Adipocyte (in vitro differentiated cells): ENCODE measurements at regions not wholly inside any gene's neighbourhood (a gene's known extent, or its start where the extent isn't known, plus 50 kb on each side); places are given as distances from the start of the nearest gene placed in this dataset.
A peak's percentile ranks its signal among the peaks of the same experiment; 100 is the strongest.

Source experiments
- DNase-seq: peaks from one replicate; pipeline ENCODE4 v3.0.0-alpha.2; 2015; ENCODE audit warnings: low read depth
- H3K27me3 ChIP-seq: replicated peaks from 2 replicates; pipeline ENCODE4 v1.7.0; 2013; ENCODE audit warnings: mild to moderate bottlenecking, low read length, moderate library complexity; ENCODE audit not compliant: control insufficient read depth, insufficient read depth
- H3K36me3 ChIP-seq: 2 replicates; pipeline ENCODE4 v1.7.0; 2013; ENCODE audit warnings: low read length, mild to moderate bottlenecking, moderate library complexity; ENCODE audit not compliant: control insufficient read depth, insufficient read depth, severe bottlenecking
- H3K4me1 ChIP-seq: 2 replicates; pipeline ENCODE4 v1.7.0; 2013; ENCODE audit warnings: mild to moderate bottlenecking, low read length, moderate library complexity; ENCODE audit not compliant: control insufficient read depth, insufficient read depth
- H3K4me3 ChIP-seq: 2 replicates; pipeline ENCODE4 v1.7.0; 2013; ENCODE audit warnings: mild to moderate bottlenecking, low read length, moderate library complexity
- H3K9ac ChIP-seq: 2 replicates; pipeline ENCODE4 v1.7.0; 2013; ENCODE audit warnings: mild to moderate bottlenecking, low read length, moderate library complexity
- H3K9me3 ChIP-seq: 2 replicates; pipeline ENCODE4 v1.7.0; 2013; ENCODE audit warnings: mild to moderate bottlenecking, low read length, moderate library complexity; ENCODE audit not compliant: control insufficient read depth

DNA sequence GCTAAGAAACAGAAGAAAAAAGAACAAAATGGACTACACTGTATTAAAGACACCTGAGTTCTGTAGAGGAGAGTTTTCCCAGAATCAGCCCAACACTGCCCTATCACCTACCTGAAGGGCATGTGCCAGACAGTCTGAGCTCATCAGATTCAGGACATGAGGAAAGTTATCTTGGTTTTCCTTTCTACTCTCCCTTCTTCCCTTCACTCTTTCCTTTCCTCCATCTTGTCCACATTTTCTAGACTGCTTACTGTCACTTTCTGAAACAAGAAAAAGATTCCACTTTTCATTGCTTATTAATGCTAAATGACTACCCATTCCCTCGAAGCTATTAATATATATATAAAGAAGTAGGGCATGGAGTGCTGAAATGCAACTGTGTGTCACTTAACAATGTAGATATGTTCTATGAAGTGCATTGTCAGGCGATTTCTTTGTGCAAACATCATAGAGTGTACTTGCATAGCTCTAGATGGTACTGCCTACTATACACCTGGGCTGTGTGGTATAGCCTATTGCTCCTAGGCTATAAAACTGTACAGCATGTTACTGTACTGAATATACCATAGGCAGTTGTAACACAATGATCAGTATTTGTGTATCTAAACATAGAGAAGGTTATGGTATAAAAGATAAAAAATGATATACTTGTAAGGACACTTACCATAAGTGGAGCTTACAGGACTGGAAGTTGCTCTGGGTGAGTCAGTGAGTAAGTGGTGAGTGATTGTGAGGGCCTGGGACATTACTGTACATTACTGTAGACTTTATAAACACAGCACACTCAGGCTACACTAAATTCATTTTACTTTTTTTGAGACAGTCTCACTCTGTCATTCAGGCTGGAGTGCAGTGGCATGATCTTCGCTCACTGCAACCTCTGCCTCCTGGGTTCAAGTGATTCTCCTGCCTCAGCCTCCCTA, 145.5 kb upstream of the ITGA6 start:
- peaks cover 2% of the 10 kb centered on the region for H3K9me3 ChIP-seq
- peak; percentile 38 for DNase-seq
- no peaks in the 10 kb centered on the region for H3K36me3 ChIP-seq
- H3K9ac ChIP-seq = no peak overlapping the region
- no peak overlapping the region for H3K4me3 ChIP-seq
- peaks cover 9% of the 10 kb centered on the region for H3K4me1 ChIP-seq
- H3K27me3 ChIP-seq = no peaks in the 10 kb centered on the region

DNA sequence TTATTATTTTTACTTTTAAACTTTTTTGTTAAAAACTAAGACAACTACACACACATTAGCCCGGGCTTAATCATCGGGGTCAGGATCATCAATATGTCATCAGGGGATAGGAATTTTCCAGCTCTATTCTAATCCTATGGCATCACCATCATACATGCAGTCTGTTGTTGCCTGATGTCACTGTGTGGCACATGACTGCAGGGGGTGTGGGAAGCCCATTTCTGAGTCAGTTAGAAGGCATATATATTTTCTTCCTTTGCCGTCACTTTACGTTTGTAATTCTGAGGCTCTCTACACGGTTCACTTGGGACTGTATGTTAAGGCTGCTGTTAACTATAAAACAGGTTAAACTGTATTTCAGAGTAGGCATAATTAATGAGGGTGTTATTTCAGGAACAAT, 144.4 kb upstream of the ITGA6 start:
- Histone ChIP-seq H3K9ac (no peak overlapping the region), H3K9me3 (no peaks in the 10 kb centered on the region), H3K4me1 (peaks cover 9% of the 10 kb centered on the region), H3K36me3 (no peaks in the 10 kb centered on the region), H3K27me3 (no peaks in the 10 kb centered on the region), H3K4me3 (no peak overlapping the region)
- DNase-seq = peak; percentile 66

DNA sequence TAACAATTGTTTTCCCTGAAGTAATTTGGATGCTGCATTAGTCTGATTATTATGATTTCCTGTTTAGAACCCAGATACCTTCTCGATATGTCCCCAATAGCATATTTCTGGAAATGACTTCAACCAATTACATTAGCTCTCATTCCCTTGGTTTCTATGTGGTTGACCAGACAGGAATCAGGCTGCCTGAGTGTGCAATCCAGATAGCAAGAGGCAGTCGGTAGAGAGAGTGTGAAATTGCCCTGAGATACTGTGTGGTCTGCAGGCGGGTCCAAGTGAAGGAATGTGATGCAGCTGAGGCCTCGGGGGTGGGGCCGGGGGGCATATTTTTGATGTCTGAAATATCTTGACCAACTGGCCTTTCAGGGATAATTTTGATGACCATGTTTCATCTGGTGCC, 143.9 kb upstream of the ITGA6 start:
- no peaks in the 10 kb centered on the region for H3K9me3 ChIP-seq
- H3K27me3 ChIP-seq = no peaks in the 10 kb centered on the region
- H3K4me1 ChIP-seq = peaks cover 9% of the 10 kb centered on the region
- DNase-seq = no peak
- no peak overlapping the region for H3K9ac ChIP-seq
- no peak overlapping the region for H3K4me3 ChIP-seq
- H3K36me3 ChIP-seq = no peaks in the 10 kb centered on the region

DNA sequence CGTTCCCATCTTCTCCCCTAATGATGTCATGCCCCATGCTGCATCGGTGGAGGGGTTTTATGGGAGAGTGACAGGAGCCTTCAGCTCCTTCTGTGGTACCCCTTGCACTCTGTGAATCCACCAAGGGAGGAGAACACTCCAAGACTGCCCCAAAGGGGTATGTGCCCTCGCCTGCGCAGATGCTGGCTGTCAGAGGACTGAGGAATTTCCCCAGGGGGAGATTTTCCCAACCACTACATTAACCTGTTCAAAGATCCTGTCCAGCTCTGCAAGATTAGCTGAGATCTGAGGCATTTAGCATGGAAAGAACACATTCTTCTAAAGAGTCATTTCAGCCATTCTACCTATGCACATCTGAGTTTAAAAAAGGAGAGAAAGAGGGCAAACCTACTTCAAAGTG, 143.2 kb upstream of the ITGA6 start:
- DNase-seq = no peak
- Histone ChIP-seq H3K9me3 (no peaks in the 10 kb centered on the region), H3K9ac (no peak overlapping the region), H3K4me1 (peaks cover 9% of the 10 kb centered on the region), H3K36me3 (no peaks in the 10 kb centered on the region), H3K27me3 (no peaks in the 10 kb centered on the region), H3K4me3 (no peak overlapping the region)

DNA sequence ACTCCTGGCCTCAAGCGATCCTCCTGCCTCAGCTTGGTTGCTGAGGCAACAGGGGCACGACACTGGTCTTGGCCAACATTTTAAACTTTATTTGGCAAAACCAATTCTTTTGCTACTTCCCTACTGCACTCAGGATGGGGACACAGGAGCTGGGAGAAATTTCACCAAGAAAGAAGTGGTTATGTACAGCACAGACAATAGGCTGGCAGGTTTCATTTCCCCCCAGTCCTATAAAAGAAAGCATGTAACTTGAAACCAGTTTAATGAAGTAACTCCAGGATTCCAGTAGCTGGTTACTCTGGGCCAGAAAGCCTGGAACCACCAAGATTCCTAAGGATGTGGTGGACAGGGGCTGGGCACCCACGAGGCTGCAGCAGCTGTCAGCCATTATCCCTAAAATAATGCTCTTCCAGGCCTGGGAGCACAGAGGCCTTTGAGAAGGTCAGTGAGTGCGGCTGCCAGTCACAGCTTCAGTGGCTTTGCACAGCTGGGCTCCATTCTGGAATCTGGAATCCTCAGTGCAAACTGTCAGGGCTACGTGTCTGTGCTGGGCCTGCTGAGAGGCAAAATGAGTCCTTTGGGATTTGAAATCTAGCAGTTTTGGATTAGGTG, 142.3 kb upstream of the ITGA6 start:
- H3K4me1 ChIP-seq = peaks cover 9% of the 10 kb centered on the region
- no peak overlapping the region for H3K4me3 ChIP-seq
- peak; percentile 49 for DNase-seq
- no peaks in the 10 kb centered on the region for H3K36me3 ChIP-seq
- H3K9me3 ChIP-seq = no peaks in the 10 kb centered on the region
- H3K9ac ChIP-seq = no peak overlapping the region
- no peaks in the 10 kb centered on the region for H3K27me3 ChIP-seq

DNA sequence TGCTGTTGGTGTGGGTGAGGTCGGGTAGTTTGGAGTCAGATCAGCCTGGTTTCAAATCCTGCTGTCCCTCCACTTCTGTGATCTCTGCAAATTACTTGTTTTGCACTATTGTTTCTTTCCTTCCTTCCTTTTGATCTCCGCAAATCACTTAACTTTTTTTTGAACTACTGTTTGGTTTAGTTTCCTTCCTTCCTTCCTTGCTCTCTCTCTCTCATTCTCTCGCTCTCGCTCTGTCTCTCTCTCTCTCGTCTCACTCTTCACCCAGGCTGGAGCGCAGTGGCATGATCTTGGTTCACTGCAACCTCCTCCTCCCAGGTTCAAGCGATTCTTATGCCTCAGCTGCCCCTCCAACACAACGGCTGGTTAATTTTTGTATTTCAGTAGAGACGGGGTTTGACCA, 141.6 kb upstream of the ITGA6 start:
- H3K36me3 ChIP-seq = no peaks in the 10 kb centered on the region
- no peak for DNase-seq
- H3K27me3 ChIP-seq = no peaks in the 10 kb centered on the region
- peaks cover 9% of the 10 kb centered on the region for H3K4me1 ChIP-seq
- no peaks in the 10 kb centered on the region for H3K9me3 ChIP-seq
- no peak overlapping the region for H3K4me3 ChIP-seq
- H3K9ac ChIP-seq = no peak overlapping the region

DNA sequence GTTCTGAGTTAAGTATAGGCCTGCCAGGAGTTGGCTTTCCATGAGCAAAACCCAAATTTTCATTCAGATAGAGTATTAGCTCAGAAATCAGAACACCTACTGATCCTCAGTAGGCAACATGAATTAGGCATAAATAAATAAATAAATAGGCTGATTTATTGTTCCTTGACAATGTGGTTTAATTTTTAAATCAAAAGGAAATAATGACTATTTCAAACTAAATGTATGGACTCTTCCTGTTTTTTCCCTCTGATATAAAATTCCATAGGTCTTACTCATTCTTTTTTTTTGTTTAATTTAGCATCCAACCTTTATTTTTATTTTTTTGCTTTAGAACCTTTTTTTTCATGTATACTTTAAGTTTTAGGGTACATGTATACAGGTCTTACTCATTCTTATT, 140.2 kb upstream of the ITGA6 start:
- DNase-seq = no peak
- Histone ChIP-seq H3K9ac (no peak overlapping the region), H3K27me3 (no peaks in the 10 kb centered on the region), H3K9me3 (no peaks in the 10 kb centered on the region), H3K4me1 (peaks cover 9% of the 10 kb centered on the region), H3K36me3 (no peaks in the 10 kb centered on the region), H3K4me3 (no peak overlapping the region)

DNA sequence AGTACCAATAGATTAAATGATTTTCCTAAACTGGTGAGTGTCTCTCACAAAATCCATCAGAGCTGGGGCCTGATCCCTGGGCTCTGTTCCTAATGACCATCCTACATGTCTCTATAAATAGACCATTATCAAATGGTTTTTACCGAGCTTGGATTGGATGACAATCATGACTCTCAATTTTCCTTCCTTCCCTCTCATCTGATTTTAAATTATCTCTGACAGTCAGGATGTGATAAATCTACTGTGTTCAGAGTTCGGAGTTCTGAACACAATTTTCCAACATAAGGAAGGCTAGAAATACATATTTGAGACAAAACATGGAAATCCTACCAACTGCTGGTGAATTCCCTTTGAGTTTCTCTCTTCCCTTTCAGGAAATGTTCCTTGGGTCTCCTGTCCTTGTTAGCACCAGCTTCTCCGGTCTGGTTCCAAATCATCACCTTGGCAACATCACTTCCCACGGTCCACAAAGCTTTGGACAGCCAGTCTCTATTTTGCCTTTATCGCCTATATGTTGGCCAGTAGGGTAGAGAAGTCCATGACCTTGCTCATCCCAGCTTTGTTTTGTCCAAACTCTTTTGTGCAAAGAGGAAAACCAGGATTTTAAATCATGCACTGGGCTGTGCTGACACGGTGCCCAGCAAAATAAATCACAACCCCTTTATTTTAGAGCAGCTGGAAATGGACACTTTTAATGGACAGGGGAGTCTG, 139.6 kb upstream of the ITGA6 start:
- no peak for DNase-seq
- H3K9me3 ChIP-seq = no peaks in the 10 kb centered on the region
- no peak overlapping the region for H3K9ac ChIP-seq
- no peak overlapping the region for H3K4me3 ChIP-seq
- H3K36me3 ChIP-seq = no peaks in the 10 kb centered on the region
- no peaks in the 10 kb centered on the region for H3K27me3 ChIP-seq
- H3K4me1 ChIP-seq = peaks cover 9% of the 10 kb centered on the region

DNA sequence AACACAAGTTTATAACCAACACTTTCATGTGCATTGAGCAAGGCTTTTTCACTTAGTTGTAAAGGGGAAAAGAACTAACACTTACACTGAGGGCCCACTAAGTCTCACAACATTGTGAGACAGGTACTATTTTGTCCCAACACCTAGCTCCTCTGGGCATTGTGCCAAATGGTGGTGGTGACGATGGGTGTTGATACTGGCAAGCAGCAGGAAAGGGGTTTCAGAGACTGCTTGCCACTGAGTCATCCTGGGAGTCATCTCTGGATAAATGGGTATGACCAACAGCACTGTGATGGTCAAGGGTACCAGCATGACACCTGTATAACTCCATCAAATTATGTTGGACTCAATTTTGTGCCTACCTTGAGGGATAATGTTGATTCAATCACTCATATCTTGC, 138.8 kb upstream of the ITGA6 start:
- no peak for DNase-seq
- Histone ChIP-seq H3K9me3 (no peaks in the 10 kb centered on the region), H3K36me3 (no peaks in the 10 kb centered on the region), H3K9ac (no peak overlapping the region), H3K4me3 (no peak overlapping the region), H3K27me3 (no peaks in the 10 kb centered on the region), H3K4me1 (peaks cover 9% of the 10 kb centered on the region)

DNA sequence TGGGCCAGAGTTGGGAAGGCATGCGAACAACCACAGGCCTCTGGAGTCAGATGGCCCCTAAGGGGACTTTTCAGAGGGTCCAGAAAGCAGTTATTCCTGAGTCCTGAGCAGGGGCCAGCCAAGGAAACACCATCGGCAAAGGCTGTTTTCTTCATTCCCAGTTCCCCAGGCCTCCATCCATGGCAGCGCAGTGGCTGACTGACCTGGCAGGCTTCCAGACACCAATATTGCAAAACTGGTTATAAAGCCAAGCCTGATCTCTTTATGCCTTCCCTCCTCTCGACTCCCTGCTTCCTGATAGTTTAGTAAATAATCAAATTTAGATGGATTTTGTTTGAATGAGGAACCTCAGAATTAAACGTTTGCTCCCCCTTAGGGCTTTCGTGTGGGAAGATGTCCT, 133.4 kb upstream of the ITGA6 start:
- Histone ChIP-seq H3K4me1 (peaks cover 3% of the 10 kb centered on the region), H3K36me3 (no peaks in the 10 kb centered on the region), H3K27me3 (peaks cover 36% of the 10 kb centered on the region), H3K9ac (no peak overlapping the region), H3K9me3 (no peaks in the 10 kb centered on the region), H3K4me3 (no peak overlapping the region)
- DNase-seq = peak; percentile 69

DNA sequence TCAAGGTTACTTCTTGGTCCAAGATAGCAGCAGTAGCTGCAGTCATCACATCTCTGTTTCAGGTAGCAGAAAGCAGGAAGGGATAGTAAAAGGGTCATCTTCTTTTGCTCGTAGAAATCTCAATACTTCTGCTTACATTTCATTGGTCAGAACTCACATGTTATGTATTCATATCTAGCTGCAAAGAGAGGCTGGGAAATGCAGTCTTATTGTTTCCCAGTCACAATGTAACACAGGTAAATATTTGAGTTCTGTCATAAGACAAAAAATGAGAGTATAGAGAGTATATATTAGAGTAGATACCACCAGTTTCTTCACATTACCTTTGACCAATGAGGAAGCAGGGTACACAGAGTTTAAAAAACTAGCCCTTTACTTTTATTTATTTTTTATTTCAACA, 132.4 kb upstream of the ITGA6 start:
- peaks cover 40% of the 10 kb centered on the region for H3K27me3 ChIP-seq
- H3K36me3 ChIP-seq = no peaks in the 10 kb centered on the region
- no peak overlapping the region for H3K4me3 ChIP-seq
- H3K4me1 ChIP-seq = peaks cover 8% of the 10 kb centered on the region
- H3K9me3 ChIP-seq = no peaks in the 10 kb centered on the region
- DNase-seq = no peak
- no peak overlapping the region for H3K9ac ChIP-seq
